Smooth muscle cell (in vitro differentiated cells): ENCODE measurements at regions not wholly inside any gene's neighbourhood (a gene's known extent, or its start where the extent isn't known, plus 50 kb on each side); places are given as distances from the start of the nearest gene placed in this dataset.

Experiments
- DNase-seq: peaks from one replicate; lab custom pipeline; 2025; ENCODE audit not compliant: unreplicated experiment; lab: John Stamatoyannopoulos, UW
- H2AFZ ChIP-seq: fragments of 200-600 bp; sonication (generic); 2 replicates; pipeline ENCODE4 v1.6.0; 2016; ENCODE audit warnings: antibody characterized with exemption, low read depth, mild to moderate bottlenecking
- H3F3A ChIP-seq: fragments of 200-600 bp; sonication (generic); 2 replicates; pipeline ENCODE4 v1.6.0; 2017; ENCODE audit warnings: antibody characterized with exemption, low read depth
- H3K27ac ChIP-seq: fragments of 200-600 bp; sonication (generic); 2 replicates; pipeline ENCODE4 v1.5.1; 2016; ENCODE audit warnings: low read depth, mild to moderate bottlenecking
- H3K27me3 ChIP-seq: fragments of 200-600 bp; sonication (generic); 2 replicates; pipeline ENCODE4 v1.6.1; 2016; ENCODE audit warnings: low read depth, mild to moderate bottlenecking
- H3K36me3 ChIP-seq: fragments of 200-600 bp; sonication (generic); 2 replicates; pipeline ENCODE4 v1.5.1; 2016; ENCODE audit warnings: low read depth
- H3K4me1 ChIP-seq: fragments of 200-600 bp; sonication (generic); 2 replicates; pipeline ENCODE4 v1.5.1; 2016; ENCODE audit warnings: low read depth
- H3K4me2 ChIP-seq: fragments of 200-600 bp; sonication (generic); 2 replicates; pipeline ENCODE4 v1.6.0; 2016; ENCODE audit warnings: mild to moderate bottlenecking
- H3K4me3 ChIP-seq: fragments of 200-600 bp; sonication (generic); 2 replicates; pipeline ENCODE4 v1.5.1; 2016; ENCODE audit warnings: mild to moderate bottlenecking
- H3K79me2 ChIP-seq: fragments of 200-600 bp; sonication (generic); 2 replicates; pipeline ENCODE4 v1.6.0; 2016; ENCODE audit warnings: low read depth, mild to moderate bottlenecking
- H3K9ac ChIP-seq: fragments of 200-600 bp; sonication (generic); 2 replicates; pipeline ENCODE4 v1.6.0; 2016; ENCODE audit warnings: low read depth
- H3K9me3 ChIP-seq: fragments of 200-600 bp; sonication (generic); replicated peaks from 2 replicates; pipeline ENCODE4 v1.5.1; 2016; ENCODE audit warnings: low read depth
- H4K20me1 ChIP-seq: fragments of 200-600 bp; sonication (generic); 2 replicates; pipeline ENCODE4 v1.6.0; 2016; ENCODE audit warnings: low read depth
- CTCF ChIP-seq: fragments of 200-600 bp; sonication (generic); IDR thresholded peaks from 2 replicates; pipeline ENCODE4 v1.5.1; 2017; ENCODE audit warnings: borderline replicate concordance, mild to moderate bottlenecking, antibody characterized with exemption; ENCODE audit not compliant: insufficient read depth, poor library complexity, severe bottlenecking
- WGBS: methylation state at CpG from one replicate; pipeline ENCODE4 v1.1.7; 2016; ENCODE audit warnings: low lambda C conversion rate; 5-methylcytosine and 5-hydroxymethylcytosine counted together

GRCh38 chr20:50395914-50396488, 114.2 kb upstream of the PTPN1 start:
- H3K9ac ChIP-seq = no peak overlapping the region
- no peak overlapping the region for H2AFZ ChIP-seq
- no peak overlapping the region for H3K27ac ChIP-seq
- H3K4me1 ChIP-seq = no peaks in the 10 kb centered on the region
- H3K27me3 ChIP-seq = no peaks in the 10 kb centered on the region
- no peak for TF ChIP-seq CTCF
- no peak overlapping the region for H3K4me3 ChIP-seq
- H3K36me3 ChIP-seq = no peaks in the 10 kb centered on the region
- 90% methylated on average over 14 of the region's 14 CpGs for WGBS
- no peak for DNase-seq
- H4K20me1 ChIP-seq = no peaks in the 10 kb centered on the region
- H3F3A ChIP-seq = no peaks in the 10 kb centered on the region
- no peaks in the 10 kb centered on the region for H3K79me2 ChIP-seq
- no peak overlapping the region for H3K4me2 ChIP-seq
- H3K9me3 ChIP-seq = no peaks in the 10 kb centered on the region

- Histone ChIP-seq H3K27ac (no peak overlapping the region), H3K4me2 (no peak overlapping the region), H4K20me1 (no peaks in the 10 kb centered on the region), H3K9ac (no peak overlapping the region), H3K9me3 (no peaks in the 10 kb centered on the region), H3K27me3 (no peaks in the 10 kb centered on the region), H3F3A (no peaks in the 10 kb centered on the region), H3K4me3 (no peak overlapping the region), H3K36me3 (no peaks in the 10 kb centered on the region), H3K4me1 (no peaks in the 10 kb centered on the region), H2AFZ (no peak overlapping the region), H3K79me2 (no peaks in the 10 kb centered on the region)
- no peak for TF ChIP-seq CTCF
- no peak for DNase-seq
- WGBS = 93% methylated on average over 6 of the region's 6 CpGs
Observed at GRCh38 chr20:50396623-50397022, 113.6 kb upstream of the PTPN1 start.

- H3K27me3 ChIP-seq = no peaks in the 10 kb centered on the region
- no peak overlapping the region for H3K4me3 ChIP-seq
- no peaks in the 10 kb centered on the region for H4K20me1 ChIP-seq
- no peaks in the 10 kb centered on the region for H3K79me2 ChIP-seq
- H3K4me2 ChIP-seq = no peak overlapping the region
- TF ChIP-seq CTCF = no peak
- no peak overlapping the region for H3K9ac ChIP-seq
- WGBS = 92% methylated on average over 5 of the region's 5 CpGs
- no peaks in the 10 kb centered on the region for H3K4me1 ChIP-seq
- H3F3A ChIP-seq = no peaks in the 10 kb centered on the region
- no peak overlapping the region for H2AFZ ChIP-seq
- DNase-seq = no peak
- no peak overlapping the region for H3K27ac ChIP-seq
- no peaks in the 10 kb centered on the region for H3K36me3 ChIP-seq
- H3K9me3 ChIP-seq = no peaks in the 10 kb centered on the region
Observed at GRCh38 chr20:50397058-50397457, 113.1 kb upstream of the PTPN1 start.

- Histone ChIP-seq H2AFZ (no peak overlapping the region), H4K20me1 (no peaks in the 10 kb centered on the region), H3K4me3 (no peak overlapping the region), H3K9me3 (no peaks in the 10 kb centered on the region), H3K79me2 (no peaks in the 10 kb centered on the region), H3K4me1 (no peaks in the 10 kb centered on the region), H3K36me3 (no peaks in the 10 kb centered on the region), H3K4me2 (no peak overlapping the region), H3F3A (no peaks in the 10 kb centered on the region), H3K27me3 (no peaks in the 10 kb centered on the region), H3K9ac (no peak overlapping the region), H3K27ac (no peak overlapping the region)
- no peak for TF ChIP-seq CTCF
- DNase-seq = no peak
- WGBS = 90% methylated on average over 8 of the region's 8 CpGs
Observed at GRCh38 chr20:50398064-50398463, 112.1 kb upstream of the PTPN1 start.
